ENCODE measurements at regions not wholly inside any gene's neighbourhood (a gene's known extent, or its start where the extent isn't known, plus 50 kb on each side); places are given as distances from the start of the nearest gene placed in this dataset.

DNA sequence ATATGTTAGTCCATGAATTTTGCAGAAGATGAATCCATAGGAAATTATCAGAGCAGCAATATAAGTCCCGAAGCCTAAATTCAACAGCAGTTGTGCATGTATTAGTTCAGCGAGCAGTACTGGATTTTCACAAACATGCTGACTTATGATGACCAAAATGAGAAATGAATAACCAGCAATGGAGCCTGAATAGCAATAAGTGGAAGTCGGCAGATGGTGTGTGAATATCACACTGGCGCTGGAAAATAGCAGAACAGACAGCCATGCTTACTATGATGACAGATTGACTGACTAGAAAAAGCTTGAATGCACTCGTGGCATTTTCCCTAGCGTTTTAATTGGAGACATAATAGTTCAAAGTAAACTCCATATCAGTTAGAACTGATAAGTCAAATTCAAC, 1114.5 kb downstream of the DSC3 start:
- Histone ChIP-seq H3K36me3 (ENCODE audit: control insufficient read depth, insufficient read depth, low read length) (no peaks in the 10 kb centered on the region), H3K27me3 (replicated peaks; ENCODE audit: control insufficient read depth, insufficient read depth, low read length) (no peaks in the 10 kb centered on the region), H3K9me3 (no peaks in the 10 kb centered on the region), H3K4me1 (no peaks in the 10 kb centered on the region), H3K4me3 (ENCODE audit: low read depth, low read length) (no peak overlapping the region)
- Mint-ChIP-seq H3K9me3 (ENCODE audit: unreplicated experiment) (no peaks in the 10 kb centered on the region), H3K27ac (ENCODE audit: unreplicated experiment) (no peak overlapping the region), H3K4me3 (ENCODE audit: unreplicated experiment) (no peak overlapping the region), H3K36me3 (ENCODE audit: insufficient read depth, unreplicated experiment) (no peaks in the 10 kb centered on the region), H3K27me3 (ENCODE audit: insufficient read depth, unreplicated experiment) (no peaks in the 10 kb centered on the region), H3K4me1 (ENCODE audit: low read depth, unreplicated experiment) (no peaks in the 10 kb centered on the region)
- POLR2A ChIA-PET: no interaction called here
- CTCF ChIA-PET: no interaction called here
- no peak for DNase-seq
- no peak for TF ChIP-seq CTCF (IDR thresholded peaks at IDR 0.05; ENCODE audit: insufficient read depth in 1 of 2, low read depth in 1 of 2, low read length in 1 of 2, severe bottlenecking in 1 of 2, unreplicated experiment in 1 of 2)
- intact Hi-C loops (cut with micrococcal nuclease; ENCODE audit: unreplicated experiment): no loop called here
- BruUV-seq (replicated peaks): no TSS peak

GRCh38 chr18:29925566-29925965, 1117.0 kb downstream of the DSC3 start:
- intact Hi-C loops (cut with micrococcal nuclease; ENCODE audit: unreplicated experiment): no loop called here
- no peaks in the 10 kb centered on the region for H3K4me1 ChIP-seq
- Mint-ChIP-seq H3K4me3 (ENCODE audit: unreplicated experiment) (no peak overlapping the region), H3K36me3 (ENCODE audit: insufficient read depth, unreplicated experiment) (no peaks in the 10 kb centered on the region), H3K27me3 (ENCODE audit: insufficient read depth, unreplicated experiment) (no peaks in the 10 kb centered on the region), H3K9me3 (ENCODE audit: unreplicated experiment) (no peaks in the 10 kb centered on the region), H3K4me1 (ENCODE audit: low read depth, unreplicated experiment) (no peaks in the 10 kb centered on the region), H3K27ac (ENCODE audit: unreplicated experiment) (no peak overlapping the region)
- no peak for TF ChIP-seq CTCF (IDR thresholded peaks at IDR 0.05; ENCODE audit: insufficient read depth in 1 of 2, low read depth in 1 of 2, low read length in 1 of 2, severe bottlenecking in 1 of 2, unreplicated experiment in 1 of 2)
- ChIA-PET CTCF (no interaction called here), POLR2A (no interaction called here)
- no peak overlapping the region for H3K4me3 ChIP-seq (ENCODE audit: low read depth, low read length)
- H3K36me3 ChIP-seq (ENCODE audit: control insufficient read depth, insufficient read depth, low read length): no peaks in the 10 kb centered on the region
- H3K9me3 ChIP-seq: no peaks in the 10 kb centered on the region
- DNase-seq: no peak
- BruUV-seq (replicated peaks): no TSS peak
- no peaks in the 10 kb centered on the region for H3K27me3 ChIP-seq (replicated peaks; ENCODE audit: control insufficient read depth, insufficient read depth, low read length)

GRCh38 chr18:29912351-29912750, 1130.2 kb downstream of the DSC3 start:
- no peaks in the 10 kb centered on the region for H3K36me3 ChIP-seq (ENCODE audit: control insufficient read depth, insufficient read depth, low read length)
- intact Hi-C loops (cut with micrococcal nuclease; ENCODE audit: unreplicated experiment): no loop called here
- ChIA-PET POLR2A (no interaction called here), CTCF (no interaction called here)
- no peak overlapping the region for H3K4me3 ChIP-seq (ENCODE audit: low read depth, low read length)
- Mint-ChIP-seq H3K27ac (ENCODE audit: unreplicated experiment) (no peak overlapping the region), H3K9me3 (ENCODE audit: unreplicated experiment) (no peaks in the 10 kb centered on the region), H3K36me3 (ENCODE audit: insufficient read depth, unreplicated experiment) (no peaks in the 10 kb centered on the region), H3K4me1 (ENCODE audit: low read depth, unreplicated experiment) (no peaks in the 10 kb centered on the region), H3K27me3 (ENCODE audit: insufficient read depth, unreplicated experiment) (peaks cover 3% of the 10 kb centered on the region), H3K4me3 (ENCODE audit: unreplicated experiment) (no peak overlapping the region)
- no peaks in the 10 kb centered on the region for H3K27me3 ChIP-seq (replicated peaks; ENCODE audit: control insufficient read depth, insufficient read depth, low read length)
- BruUV-seq (replicated peaks): no TSS peak
- no peaks in the 10 kb centered on the region for H3K4me1 ChIP-seq
- TF ChIP-seq CTCF (IDR thresholded peaks at IDR 0.05; ENCODE audit: insufficient read depth in 1 of 2, low read depth in 1 of 2, low read length in 1 of 2, severe bottlenecking in 1 of 2, unreplicated experiment in 1 of 2): no peak
- no peaks in the 10 kb centered on the region for H3K9me3 ChIP-seq
- no peak for DNase-seq
